Jurkat, Clone E6-1 (cell line): ENCODE measurements at regions not wholly inside any gene's neighbourhood (a gene's known extent, or its start where the extent isn't known, plus 50 kb on each side); places are given as distances from the start of the nearest gene placed in this dataset.
"Not testable (repeated sequence)": the region's sequence is repeated elsewhere in the genome, so short reads cannot be mapped to it uniquely, and the experiment has no call there.

ENCODE experiments used
- DNase-seq: peaks from one replicate; pipeline ENCODE4 v3.0.0-alpha.2; 2011; ENCODE audit warnings: low read depth, low spot score
- H3K4me3 ChIP-seq: 2 replicates; pipeline ENCODE4 v1.5.1; 2011; ENCODE audit warnings: mild to moderate bottlenecking, low read length, control low read depth, moderate library complexity

GRCh38 chr15:84531223-84531622, 69.6 kb upstream of the ZSCAN2 start:
- H3K4me3 ChIP-seq, DNase-seq: not testable (repeated sequence)

GRCh38 chr15:84531709-84532367, 69.0 kb upstream of the ZSCAN2 start:
- not testable (repeated sequence) for DNase-seq, H3K4me3 ChIP-seq

GRCh38 chr15:84533705-84534104, 67.1 kb upstream of the ZSCAN2 start:
- not testable (repeated sequence) for DNase-seq, H3K4me3 ChIP-seq

- DNase-seq = peak; percentile 29
- not testable (repeated sequence) for H3K4me3 ChIP-seq
Observed at GRCh38 chr15:84534561-84535235, 66.1 kb upstream of the ZSCAN2 start.

- not testable (repeated sequence) for H3K4me3 ChIP-seq, DNase-seq
Observed at GRCh38 chr15:84536181-84536580, 64.6 kb upstream of the ZSCAN2 start.

- H3K4me3 ChIP-seq, DNase-seq: not testable (repeated sequence)
Observed at GRCh38 chr15:84544586-84544985, 56.2 kb upstream of the ZSCAN2 start.

GRCh38 chr15:84547150-84547549, 53.7 kb upstream of the ZSCAN2 start:
- not testable (repeated sequence) for H3K4me3 ChIP-seq, DNase-seq

- not testable (repeated sequence) for DNase-seq, H3K4me3 ChIP-seq
Observed at GRCh38 chr15:84550503-84550902, 50.3 kb upstream of the ZSCAN2 start.
